Stimulated activated CD8-positive, alpha-beta memory T cell treated with anti-CD3 and anti-CD28 coated beads, Interleukin-4, amount 100 ng/mL, for 4 hours (primary cell): ENCODE measurements at regions not wholly inside any gene's neighbourhood (a gene's known extent, or its start where the extent isn't known, plus 50 kb on each side); places are given as distances from the start of the nearest gene placed in this dataset.
A peak's percentile ranks its signal among the peaks of the same experiment; 100 is the strongest.

Experiments used
- DNase-seq, 2 donors: peaks; one replicate each; pipeline ENCODE4 v3.0.0-alpha.2; 2020; ENCODE audit warnings: low read depth in 2 of 2, low spot score in 1 of 2

- DNase-seq: no peak
These were observed 162.0 kb upstream of the SYT6 start for GRCh38 chr1:114315631-114316030.

- DNase-seq: no peak
These were observed 160.9 kb upstream of the SYT6 start for GRCh38 chr1:114314576-114314975.

GRCh38 chr1:114314098-114314497, 160.4 kb upstream of the SYT6 start:
- no peak for DNase-seq

GRCh38 chr1:114310695-114311271, 157.1 kb upstream of the SYT6 start:
- no peak for DNase-seq

GRCh38 chr1:114302821-114303220, 149.2 kb upstream of the SYT6 start:
- no peak for DNase-seq

GRCh38 chr1:114299331-114299975, 145.8 kb upstream of the SYT6 start:
- no peak for DNase-seq

- DNase-seq: no peak
These were observed 144.3 kb upstream of the SYT6 start for GRCh38 chr1:114298008-114298407.

- no peak for DNase-seq
These were observed 142.7 kb upstream of the SYT6 start for GRCh38 chr1:114296413-114296812.

GRCh38 chr1:114295321-114295720, 141.7 kb upstream of the SYT6 start:
- no peak for DNase-seq

GRCh38 chr1:114292835-114293234, 139.2 kb upstream of the SYT6 start:
- DNase-seq: no peak

- DNase-seq: no peak
These were observed 138.5 kb upstream of the SYT6 start for GRCh38 chr1:114292194-114292593.

- DNase-seq: no peak
These were observed 137.1 kb upstream of the SYT6 start for GRCh38 chr1:114290776-114291175.

GRCh38 chr1:114290341-114290740, 136.7 kb upstream of the SYT6 start:
- no peak for DNase-seq

- DNase-seq: no peak
These were observed 136.2 kb upstream of the SYT6 start for GRCh38 chr1:114289824-114290223.

GRCh38 chr1:114289306-114289705, 135.6 kb upstream of the SYT6 start:
- DNase-seq: no peak

- no peak for DNase-seq
These were observed 133.3 kb upstream of the SYT6 start for GRCh38 chr1:114286960-114287359.

- no peak for DNase-seq
These were observed 132.5 kb upstream of the SYT6 start for GRCh38 chr1:114286179-114286578.

- peak; percentile 61 to 75 for DNase-seq
These were observed 129.2 kb upstream of the SYT6 start for GRCh38 chr1:114282751-114283403.

GRCh38 chr1:114278911-114279310, 125.2 kb upstream of the SYT6 start:
- DNase-seq: no peak

GRCh38 chr1:114278430-114278829, 124.8 kb upstream of the SYT6 start:
- DNase-seq: no peak

- no peak for DNase-seq
These were observed 121.1 kb upstream of the SYT6 start for GRCh38 chr1:114274621-114275317.

GRCh38 chr1:114272593-114272992, 118.9 kb upstream of the SYT6 start:
- DNase-seq: no peak
